Tongue (tissue), 1 donor: ENCODE measurements at regions not wholly inside any gene's neighbourhood (a gene's known extent, or its start where the extent isn't known, plus 50 kb on each side); places are given as distances from the start of the nearest gene placed in this dataset.
A peak's percentile ranks its signal among the peaks of the same experiment; 100 is the strongest.

Source experiments
- DNase-seq: peaks from one replicate; pipeline ENCODE4 v3.0.0-alpha.2; 2015

DNA sequence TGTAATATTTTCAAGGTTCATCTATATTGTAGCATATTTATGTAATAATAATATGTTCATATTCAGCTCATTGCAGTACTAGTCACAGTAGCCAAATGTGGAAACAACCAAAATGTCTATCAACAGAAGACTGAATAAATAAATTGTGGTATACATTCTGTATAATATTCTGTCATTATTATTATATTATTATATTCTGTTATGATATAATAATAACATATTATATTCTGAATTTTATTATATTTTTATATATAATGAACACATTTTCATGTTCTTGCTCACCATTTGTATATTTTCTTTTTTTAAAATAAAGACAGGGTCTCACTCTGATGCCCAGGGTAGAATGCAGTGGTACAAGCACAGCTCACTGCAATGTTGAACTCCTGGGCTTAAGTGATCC lies 91.2 kb upstream of the STARD3NL start:
- no peak for DNase-seq

DNA sequence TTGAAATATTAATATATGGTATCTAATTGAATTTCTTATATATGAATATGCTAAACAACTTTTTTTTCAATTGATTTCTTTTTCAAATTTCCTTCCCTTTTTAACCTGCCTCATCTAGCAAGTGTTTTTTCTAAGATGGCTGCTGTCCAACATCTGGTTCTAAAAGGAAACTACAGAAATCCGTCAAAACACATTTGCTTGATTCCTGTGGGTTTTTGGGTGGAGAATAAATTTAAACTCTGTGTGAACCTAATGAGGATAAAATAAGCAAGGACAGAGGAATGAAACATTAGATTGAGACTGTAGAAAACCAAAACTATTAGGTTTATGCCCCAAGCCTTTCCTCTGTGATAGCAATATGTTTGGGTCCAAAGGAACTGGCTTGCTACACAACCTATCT lies 75.5 kb upstream of the STARD3NL start:
- peak; percentile 72 for DNase-seq

DNA sequence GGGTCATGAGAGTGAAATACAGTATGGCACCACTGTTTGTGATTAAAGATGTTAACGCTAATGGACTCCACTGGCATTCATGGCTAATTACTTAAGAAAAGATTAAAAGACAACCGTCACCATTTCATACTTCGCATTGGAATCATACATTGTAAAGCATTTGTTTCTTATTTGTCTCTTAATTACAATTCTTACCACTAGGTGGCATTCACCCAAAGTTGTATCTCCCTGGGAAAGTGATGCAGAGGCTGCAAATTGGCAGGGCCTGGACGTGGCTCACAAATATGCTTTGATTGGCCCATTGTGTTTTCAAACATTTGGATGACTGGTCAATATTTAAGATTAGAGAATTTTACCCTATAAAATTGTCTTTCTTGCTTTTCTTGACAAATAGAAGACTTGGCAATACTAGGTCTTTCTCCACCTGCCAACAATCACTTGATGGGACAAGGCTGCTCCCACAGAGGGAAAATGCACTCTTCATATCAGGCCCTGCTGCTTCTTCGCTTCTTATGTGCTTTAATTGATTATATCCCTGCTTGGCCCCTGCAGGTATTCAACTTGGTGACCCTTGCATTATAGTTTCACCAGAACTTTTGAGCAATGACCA lies 72.1 kb upstream of the STARD3NL start:
- peak; percentile 70 for DNase-seq

DNA sequence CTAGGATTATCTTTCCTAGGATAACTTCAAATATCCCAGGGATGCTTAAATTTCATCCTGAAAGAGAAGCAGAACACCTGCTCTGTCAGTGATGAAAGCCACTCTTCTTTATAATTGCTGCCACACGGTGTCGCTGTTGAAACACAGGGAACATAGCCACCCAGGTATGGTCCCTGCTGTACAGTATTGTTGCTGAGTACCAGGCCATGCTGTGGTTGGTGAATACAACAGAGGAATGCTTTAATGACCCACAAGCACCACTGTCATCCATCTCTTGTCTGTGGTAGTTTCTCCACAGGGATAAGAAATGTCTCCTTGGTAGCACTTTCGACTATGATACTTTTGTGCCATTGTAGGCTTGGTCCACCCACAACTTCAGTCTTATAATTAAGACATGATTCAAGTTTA lies 70.6 kb upstream of the STARD3NL start:
- DNase-seq: peak; percentile 80

DNA sequence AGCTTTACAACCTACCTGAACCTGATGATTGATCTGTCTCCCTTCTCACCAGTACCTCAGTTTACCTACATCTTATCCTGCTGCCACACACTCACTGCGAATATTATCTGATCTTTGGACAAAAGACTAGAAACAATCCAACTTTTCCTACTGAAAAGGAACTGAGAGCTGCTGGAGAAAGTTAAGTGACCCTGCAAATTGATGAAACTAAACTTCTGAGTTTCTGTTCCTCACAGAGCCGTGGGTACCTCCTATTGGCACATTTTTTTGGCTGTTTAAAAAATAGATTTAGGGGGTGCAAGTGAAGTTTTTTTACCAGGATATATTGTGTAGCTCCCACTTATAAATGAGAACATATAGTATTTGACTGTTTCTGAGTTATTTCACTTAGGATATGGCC lies 66.0 kb upstream of the STARD3NL start:
- DNase-seq: no peak

DNA sequence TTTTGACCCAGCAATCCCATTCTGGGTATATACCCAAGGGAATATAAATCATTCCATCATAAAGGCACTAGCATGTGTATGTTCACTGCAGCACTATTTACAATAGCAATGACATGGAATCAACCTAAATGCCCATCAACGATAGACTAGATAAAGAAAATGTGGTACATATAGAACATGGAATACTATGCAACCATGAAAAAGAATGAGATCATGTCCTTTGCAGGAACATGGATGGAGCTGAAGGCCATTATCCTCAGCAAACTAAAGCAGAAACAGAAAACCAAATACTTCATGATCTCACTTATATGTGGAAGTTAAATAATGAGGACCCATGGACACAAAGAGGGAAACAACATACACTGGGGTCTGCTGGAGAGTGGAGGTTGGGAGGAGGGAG lies 58.0 kb upstream of the STARD3NL start:
- DNase-seq: no peak

DNA sequence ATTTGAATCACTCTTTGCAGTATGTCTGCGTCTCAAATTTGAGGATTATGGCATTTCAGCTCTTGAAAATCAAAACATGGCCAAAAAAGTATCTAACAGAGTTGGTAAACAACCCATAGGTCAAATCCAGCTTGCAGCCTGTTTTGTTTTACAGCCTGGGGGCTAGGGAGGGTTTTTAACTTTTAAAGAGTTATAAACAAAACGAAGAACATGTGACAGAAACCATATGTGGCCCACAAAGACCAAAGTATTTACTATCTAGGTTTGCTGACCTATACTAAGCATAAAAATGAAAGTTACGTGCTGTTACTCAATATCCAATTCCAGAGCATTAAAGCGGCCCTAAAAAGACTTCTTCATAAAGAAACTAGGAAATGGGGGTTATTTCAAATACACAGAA lies 55.5 kb upstream of the STARD3NL start:
- DNase-seq: no peak

DNA sequence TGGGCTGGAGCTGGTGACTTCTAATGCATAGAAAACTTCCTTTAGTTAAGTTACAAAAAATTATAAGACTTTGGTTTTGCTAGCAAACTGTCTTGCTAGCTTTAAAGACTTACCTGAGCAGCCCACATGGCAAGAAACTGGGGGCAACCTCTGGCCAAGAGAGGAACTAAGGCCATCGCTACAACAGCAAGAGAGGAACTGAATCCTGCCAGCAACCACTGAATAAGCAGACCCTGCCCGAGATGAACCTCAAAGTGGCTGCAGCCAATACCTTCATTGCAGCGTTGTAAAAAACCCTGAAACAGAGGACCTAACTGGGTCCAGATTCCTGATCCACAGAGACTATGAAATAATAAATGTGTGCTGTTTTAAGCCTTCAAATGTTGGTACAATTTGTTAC lies 54.6 kb upstream of the STARD3NL start:
- DNase-seq: no peak

DNA sequence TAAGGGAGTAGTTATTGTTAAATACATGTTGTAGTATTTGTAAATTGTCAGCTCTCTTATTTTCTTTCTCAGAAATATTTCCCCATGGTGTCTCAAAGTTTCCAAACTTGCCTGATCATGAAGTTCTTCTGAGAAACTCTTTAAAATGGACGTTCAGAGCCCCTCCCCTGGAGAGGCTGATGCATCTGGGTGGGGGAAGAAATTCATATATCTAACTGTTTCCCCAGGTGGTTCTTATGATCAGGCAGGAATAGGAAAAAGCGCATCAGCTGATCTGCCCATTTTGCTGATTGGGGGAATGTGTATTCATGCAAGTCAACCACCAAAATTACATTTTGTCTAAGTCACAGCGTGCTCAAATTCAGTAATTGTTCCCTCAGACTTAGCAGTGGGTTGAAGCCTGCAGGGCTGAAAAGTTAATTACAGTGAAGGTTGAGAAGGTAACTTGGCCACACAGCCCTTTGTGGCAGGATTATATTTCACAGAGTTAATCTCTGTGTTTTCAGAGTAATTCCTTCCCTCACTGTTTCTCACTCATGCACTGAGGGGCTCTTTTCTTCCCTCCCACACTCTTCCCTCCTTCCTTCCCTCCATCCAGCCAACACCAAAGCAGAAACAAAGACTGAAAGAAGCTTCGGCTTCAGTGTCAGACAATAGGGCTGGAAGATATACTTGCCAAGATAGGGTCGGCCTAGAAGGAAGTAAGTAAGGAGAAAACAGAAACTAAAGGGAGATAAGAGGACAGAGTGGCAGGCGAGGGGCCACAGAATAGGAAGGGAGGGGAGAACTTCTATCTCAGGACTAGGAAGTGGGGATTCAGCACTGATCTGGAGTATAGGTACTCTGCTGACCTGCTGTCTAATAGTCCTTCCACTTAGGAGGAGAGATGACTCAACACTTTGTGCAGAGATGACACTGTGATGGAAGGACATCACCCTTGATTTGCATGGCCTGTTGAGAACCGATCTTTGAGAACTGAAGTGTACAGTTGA lies 50.5 kb upstream of the STARD3NL start:
- DNase-seq: no peak
